ENCODE measurements at regions not wholly inside any gene's neighbourhood (a gene's known extent, or its start where the extent isn't known, plus 50 kb on each side); places are given as distances from the start of the nearest gene placed in this dataset.

DNA sequence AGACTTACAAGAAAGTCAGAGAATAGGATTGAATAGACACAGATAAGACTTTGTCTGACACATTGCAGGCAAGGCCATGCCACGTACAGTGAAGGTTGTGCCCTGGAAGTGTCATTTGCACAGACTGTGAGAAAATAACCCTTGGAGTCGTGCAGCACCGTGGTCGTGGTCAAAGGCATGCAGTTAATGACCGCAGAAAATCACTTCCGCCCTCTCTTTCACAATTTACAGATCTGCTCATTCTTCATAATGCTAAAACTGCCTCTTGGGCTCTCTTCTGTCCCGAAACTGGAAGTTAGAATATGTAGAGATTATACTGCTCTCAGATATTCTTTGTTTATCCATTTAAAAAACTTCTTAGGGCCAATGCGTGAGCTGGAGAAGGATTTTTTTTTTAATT, 73.2 kb upstream of the CTXND1 start:
- H3K79me2 ChIP-seq (ENCODE audit: low read length) = no peaks in the 10 kb centered on the region
- H2AFZ ChIP-seq (ENCODE audit: low read depth, low read length) = 0 out of 2 replicates have a peak overlapping the region, but pooled peaks have one; percentile 1
- no peaks in the 10 kb centered on the region for H4K20me1 ChIP-seq (ENCODE audit: insufficient read depth, low read length)
- no peak overlapping the region for H3K9ac ChIP-seq (ENCODE audit: low read length)
- TF ChIP-seq, protein P1, sequence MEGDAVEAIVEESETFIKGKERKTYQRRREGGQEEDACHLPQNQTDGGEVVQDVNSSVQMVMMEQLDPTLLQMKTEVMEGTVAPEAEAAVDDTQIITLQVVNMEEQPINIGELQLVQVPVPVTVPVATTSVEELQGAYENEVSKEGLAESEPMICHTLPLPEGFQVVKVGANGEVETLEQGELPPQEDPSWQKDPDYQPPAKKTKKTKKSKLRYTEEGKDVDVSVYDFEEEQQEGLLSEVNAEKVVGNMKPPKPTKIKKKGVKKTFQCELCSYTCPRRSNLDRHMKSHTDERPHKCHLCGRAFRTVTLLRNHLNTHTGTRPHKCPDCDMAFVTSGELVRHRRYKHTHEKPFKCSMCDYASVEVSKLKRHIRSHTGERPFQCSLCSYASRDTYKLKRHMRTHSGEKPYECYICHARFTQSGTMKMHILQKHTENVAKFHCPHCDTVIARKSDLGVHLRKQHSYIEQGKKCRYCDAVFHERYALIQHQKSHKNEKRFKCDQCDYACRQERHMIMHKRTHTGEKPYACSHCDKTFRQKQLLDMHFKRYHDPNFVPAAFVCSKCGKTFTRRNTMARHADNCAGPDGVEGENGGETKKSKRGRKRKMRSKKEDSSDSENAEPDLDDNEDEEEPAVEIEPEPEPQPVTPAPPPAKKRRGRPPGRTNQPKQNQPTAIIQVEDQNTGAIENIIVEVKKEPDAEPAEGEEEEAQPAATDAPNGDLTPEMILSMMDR (IDR thresholded peaks at IDR 0.05; ENCODE audit: low read depth, low read length) = no peak
- no peak for TF ChIP-seq EZH2phosphoT487 (IDR thresholded peaks at IDR 0.05; ENCODE audit: low read depth)
- no peaks in the 10 kb centered on the region for H3K9me3 ChIP-seq (ENCODE audit: insufficient read depth, low read length)
- H3K4me2 ChIP-seq (ENCODE audit: low read length) = peak overlapping the region; percentile 27
- no peak overlapping the region for H3K4me3 ChIP-seq (ENCODE audit: low read length)
- peaks cover 3% of the 10 kb centered on the region for H3K36me3 ChIP-seq (replicated peaks; ENCODE audit: low read depth, low read length)
- peaks cover 20% of the 10 kb centered on the region for H3K4me1 ChIP-seq (ENCODE audit: low read length)
- H3K27me3 ChIP-seq (ENCODE audit: low read depth, low read length) = peaks cover 9% of the 10 kb centered on the region
- H3K27ac ChIP-seq (ENCODE audit: low read length) = no peak overlapping the region

DNA sequence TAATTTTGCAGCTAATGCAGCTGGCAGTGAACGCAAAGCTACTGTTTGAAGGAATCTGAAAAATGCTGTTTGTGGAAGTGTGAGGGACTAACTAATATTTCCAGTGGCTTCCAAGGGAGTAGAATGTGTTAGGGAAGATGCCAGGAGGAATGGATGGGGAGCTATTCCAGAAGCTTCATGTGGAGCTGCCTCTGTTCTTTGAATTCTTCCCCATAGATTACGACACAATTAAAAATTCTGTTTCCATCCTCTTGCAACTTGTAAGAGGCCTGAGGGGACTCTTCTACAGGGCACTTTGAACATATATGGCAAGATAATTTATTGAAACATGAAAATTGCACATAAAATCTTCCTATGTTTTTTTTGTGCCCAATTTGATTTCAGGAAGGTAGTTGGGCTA, 74.3 kb upstream of the CTXND1 start:
- Histone ChIP-seq H3K27me3 (ENCODE audit: low read depth, low read length) (peaks cover 5% of the 10 kb centered on the region; the same call in 1 of the 2 replicates), H3K9ac (ENCODE audit: low read length) (no peak overlapping the region), H3K9me3 (ENCODE audit: insufficient read depth, low read length) (no peaks in the 10 kb centered on the region), H3K79me2 (ENCODE audit: low read length) (no peaks in the 10 kb centered on the region), H3K36me3 (replicated peaks; ENCODE audit: low read depth, low read length) (peaks cover 3% of the 10 kb centered on the region), H4K20me1 (ENCODE audit: insufficient read depth, low read length) (no peaks in the 10 kb centered on the region), H3K4me1 (ENCODE audit: low read length) (peaks cover 20% of the 10 kb centered on the region), H3K4me3 (ENCODE audit: low read length) (no peak overlapping the region), H2AFZ (ENCODE audit: low read depth, low read length) (no peak overlapping the region), H3K4me2 (ENCODE audit: low read length) (no peak overlapping the region), H3K27ac (ENCODE audit: low read length) (no peak overlapping the region)
- TF ChIP-seq, protein P1 (IDR thresholded peaks at IDR 0.05; ENCODE audit: low read depth, low read length) = no peak
- no peak for TF ChIP-seq EZH2phosphoT487 (IDR thresholded peaks at IDR 0.05; ENCODE audit: low read depth)

DNA sequence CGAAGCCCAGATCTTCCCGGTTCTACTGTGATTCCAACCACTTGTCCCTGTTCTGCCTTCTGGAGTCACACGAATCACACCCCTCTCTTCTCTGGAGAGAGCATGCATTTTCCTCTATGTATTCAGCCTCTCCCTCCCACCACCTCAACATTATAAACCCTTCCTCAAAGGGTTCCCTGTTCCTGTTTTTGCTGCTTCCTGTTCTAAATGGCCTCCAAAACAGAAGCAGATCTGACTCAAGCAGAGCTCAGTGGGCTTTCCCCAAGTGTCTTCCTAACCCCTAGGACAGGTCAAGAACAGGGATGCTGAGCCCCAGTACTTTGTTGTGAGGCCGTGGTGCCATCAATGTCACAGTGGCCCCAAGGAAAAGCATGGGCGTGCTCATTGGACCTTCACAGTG, 75.7 kb upstream of the ARNT2 start:
- H3K4me2 ChIP-seq (ENCODE audit: low read length) = peak overlapping the region; percentile 11; the same call in 1 of the 2 replicates
- peaks cover 26% of the 10 kb centered on the region for H3K4me1 ChIP-seq (ENCODE audit: low read length)
- peaks cover 5% of the 10 kb centered on the region; the same call in 1 of the 2 replicates for H3K27me3 ChIP-seq (ENCODE audit: low read depth, low read length)
- H3K79me2 ChIP-seq (ENCODE audit: low read length) = no peaks in the 10 kb centered on the region
- H3K9ac ChIP-seq (ENCODE audit: low read length) = no peak overlapping the region
- no peaks in the 10 kb centered on the region for H3K9me3 ChIP-seq (ENCODE audit: insufficient read depth, low read length)
- no peaks in the 10 kb centered on the region for H4K20me1 ChIP-seq (ENCODE audit: insufficient read depth, low read length)
- H3K27ac ChIP-seq (ENCODE audit: low read length) = no peak overlapping the region
- no peak overlapping the region for H3K4me3 ChIP-seq (ENCODE audit: low read length)
- TF ChIP-seq, protein P1 (IDR thresholded peaks at IDR 0.05; ENCODE audit: low read depth, low read length) = no peak
- no peak for TF ChIP-seq EZH2phosphoT487 (IDR thresholded peaks at IDR 0.05; ENCODE audit: low read depth)
- no peak overlapping the region for H2AFZ ChIP-seq (ENCODE audit: low read depth, low read length)
- peaks cover 3% of the 10 kb centered on the region for H3K36me3 ChIP-seq (replicated peaks; ENCODE audit: low read depth, low read length)

DNA sequence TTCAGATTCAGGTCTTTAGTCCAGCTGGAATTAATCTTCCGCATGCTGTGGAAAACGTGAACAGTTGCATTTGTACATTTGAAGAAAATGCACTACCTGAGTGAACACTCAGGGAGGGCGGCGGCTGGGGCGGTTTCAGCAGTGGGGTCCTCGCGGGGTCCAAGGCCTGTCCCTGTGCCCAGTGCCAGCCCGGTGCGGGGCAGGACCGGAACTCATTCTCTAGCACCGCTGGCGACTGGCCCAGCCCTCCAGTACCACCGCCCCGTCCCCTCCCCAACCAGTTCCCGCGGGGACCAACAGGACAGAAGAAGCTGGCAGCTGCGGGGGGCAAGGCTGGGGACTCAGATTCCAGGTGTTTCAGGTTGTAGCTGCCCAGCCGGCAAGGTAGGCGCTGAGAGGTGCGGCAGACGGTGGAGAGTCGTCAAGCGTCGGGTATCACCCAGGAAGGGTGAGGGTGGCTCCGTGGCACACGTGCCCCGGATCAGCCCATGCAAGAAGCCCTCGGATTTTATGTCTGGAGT, 72.2 kb upstream of the ARNT2 start:
- Histone ChIP-seq H3K79me2 (ENCODE audit: low read length) (no peaks in the 10 kb centered on the region), H3K4me3 (ENCODE audit: low read length) (no peak overlapping the region), H3K4me1 (ENCODE audit: low read length) (peaks cover 25% of the 10 kb centered on the region), H3K27ac (ENCODE audit: low read length) (no peak overlapping the region), H3K36me3 (replicated peaks; ENCODE audit: low read depth, low read length) (peaks cover 3% of the 10 kb centered on the region), H3K4me2 (ENCODE audit: low read length) (no peak overlapping the region), H4K20me1 (ENCODE audit: insufficient read depth, low read length) (no peaks in the 10 kb centered on the region), H2AFZ (ENCODE audit: low read depth, low read length) (no peak overlapping the region), H3K9me3 (ENCODE audit: insufficient read depth, low read length) (no peaks in the 10 kb centered on the region), H3K27me3 (ENCODE audit: low read depth, low read length) (peaks cover 13% of the 10 kb centered on the region), H3K9ac (ENCODE audit: low read length) (no peak overlapping the region)
- no peak for TF ChIP-seq EZH2phosphoT487 (IDR thresholded peaks at IDR 0.05; ENCODE audit: low read depth)
- TF ChIP-seq, protein P1 (IDR thresholded peaks at IDR 0.05; ENCODE audit: low read depth, low read length) = no peak
